Hematopoietic multipotent progenitor cell treated with erythropoietin and hydrocortisone succinate and interleukin-3 and kit ligand, for 6 days (in vitro differentiated cells): ENCODE measurements at regions not wholly inside any gene's neighbourhood (a gene's known extent, or its start where the extent isn't known, plus 50 kb on each side); places are given as distances from the start of the nearest gene placed in this dataset.

Source experiments
- DNase-seq: peaks from one replicate; pipeline ENCODE4 v3.0.0-alpha.2; 2015

DNA sequence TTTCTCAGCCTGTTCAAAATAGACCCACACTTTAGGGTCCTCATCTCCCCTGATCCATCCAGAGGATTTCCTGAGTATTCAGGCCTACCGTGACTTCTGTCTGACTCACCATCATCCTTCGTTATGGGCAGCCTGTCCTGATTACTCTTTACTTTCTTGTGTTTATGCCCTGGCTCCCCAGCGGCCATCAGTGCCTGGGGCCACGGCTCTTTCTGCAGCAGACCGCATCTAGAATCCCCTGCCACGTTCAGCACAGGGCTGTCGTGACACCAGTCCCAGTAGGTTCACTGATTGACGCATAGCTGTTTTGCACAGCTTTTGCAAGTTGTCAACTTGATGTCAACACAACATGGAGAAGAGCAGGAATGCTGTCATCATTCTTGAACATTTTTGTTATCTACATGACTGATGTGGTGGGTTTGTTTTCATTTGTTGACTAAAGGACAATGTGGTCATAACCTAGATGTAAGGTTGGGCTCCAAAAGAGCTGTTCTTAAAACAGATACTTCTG, 225.6 kb downstream of the HAUS1 start:
- no peak for DNase-seq

DNA sequence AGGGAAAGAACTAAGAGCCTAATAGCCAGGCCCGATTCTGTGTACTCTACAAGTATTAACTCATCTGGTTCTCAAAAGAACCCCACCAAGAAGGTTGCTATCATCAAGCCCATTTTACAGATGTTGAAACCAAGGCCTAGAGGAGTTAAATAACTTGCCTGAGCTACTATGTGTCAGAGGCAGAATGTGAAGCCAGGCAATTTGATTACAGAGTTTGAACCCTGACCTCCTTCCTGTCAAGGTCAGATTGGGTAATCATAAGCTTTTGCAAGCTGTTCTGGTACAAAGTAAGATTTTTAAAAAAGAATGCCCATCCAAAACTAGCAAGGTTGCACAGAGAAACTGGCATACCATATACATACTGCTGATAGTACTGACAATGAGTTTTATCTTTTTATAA, 227.1 kb downstream of the HAUS1 start:
- DNase-seq, result no peak

DNA sequence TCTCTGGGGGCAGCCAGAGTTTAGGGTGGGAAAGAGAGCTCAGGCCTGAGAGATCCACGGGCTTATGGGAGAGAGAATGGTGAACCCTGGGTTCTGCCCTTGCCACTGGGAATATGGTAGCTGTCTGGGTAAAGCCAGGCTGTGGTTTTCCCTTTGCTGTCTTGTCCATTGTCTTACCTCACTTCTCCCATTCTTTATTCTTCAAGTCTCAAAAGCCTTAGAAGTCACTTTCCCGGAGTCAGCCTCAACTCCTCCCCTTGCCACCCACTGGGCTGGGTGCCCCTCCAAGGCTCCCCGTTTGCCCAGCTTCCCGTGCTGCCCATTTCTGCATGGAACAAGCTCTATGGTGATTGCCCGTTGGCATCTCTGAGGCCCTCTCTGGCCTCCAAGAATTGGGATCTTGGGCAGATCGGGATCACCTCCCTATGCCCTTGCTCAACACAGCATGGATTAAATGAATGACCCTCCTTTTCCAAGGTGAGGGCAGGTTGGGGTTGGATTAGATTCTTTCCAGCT, 228.2 kb downstream of the HAUS1 start:
- no peak for DNase-seq

DNA sequence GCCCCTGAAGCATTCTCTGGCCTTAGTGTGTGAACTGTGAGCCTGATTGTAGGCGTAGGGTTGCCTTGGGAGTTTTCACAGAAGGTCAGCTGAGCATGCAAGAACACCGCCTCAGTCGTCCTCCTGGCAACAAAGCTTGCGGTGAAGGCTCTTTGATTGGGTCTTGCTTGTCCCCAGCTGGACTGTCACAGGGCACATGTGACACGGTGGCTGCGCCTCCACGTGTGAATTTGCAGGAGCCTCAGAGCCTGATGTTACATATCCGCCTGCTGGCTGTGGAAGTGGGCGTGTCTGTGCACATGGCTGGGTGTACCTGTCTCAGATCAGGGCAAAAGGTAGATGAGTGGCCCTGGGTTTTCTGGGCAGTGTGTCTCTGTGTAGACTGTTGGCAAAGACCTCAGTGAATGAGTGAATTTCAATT, 228.7 kb downstream of the HAUS1 start:
- DNase-seq, result no peak

DNA sequence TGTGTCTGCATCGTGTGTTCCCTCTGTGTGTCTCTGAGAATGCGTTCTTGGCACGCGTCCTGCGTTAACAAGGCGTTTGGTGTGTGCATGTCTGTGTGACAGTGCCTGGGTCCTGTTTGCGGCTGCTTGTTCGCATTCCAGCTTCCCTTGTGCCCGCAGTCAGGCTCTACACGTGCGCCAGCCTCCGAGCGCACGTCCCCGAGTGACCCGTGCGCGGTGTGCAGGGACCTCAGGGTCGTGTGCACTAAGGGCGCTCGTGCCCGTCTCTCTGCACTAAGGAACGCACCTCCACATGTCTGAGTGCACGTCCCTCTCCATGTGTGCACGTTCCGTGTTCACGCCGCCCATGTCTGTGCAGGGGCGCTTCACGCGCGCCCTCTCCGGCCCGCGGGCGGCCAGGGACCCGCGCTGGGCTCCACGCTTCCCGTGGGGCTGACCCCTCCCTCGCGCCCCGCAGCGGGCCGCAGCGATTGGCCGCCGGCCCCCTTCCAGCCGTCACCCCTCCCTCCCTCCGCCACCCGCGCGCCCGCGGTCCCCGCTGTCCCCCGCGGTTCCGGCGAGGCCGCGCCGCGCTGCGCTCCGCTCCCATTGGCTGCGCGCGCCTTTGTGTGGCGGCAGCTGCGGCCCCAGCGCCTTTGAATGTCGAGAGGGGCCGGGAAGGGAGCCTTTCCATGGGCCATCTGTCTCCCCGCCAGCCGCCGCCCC, 229.4 kb downstream of the HAUS1 start:
- peak; percentile 29 for DNase-seq

DNA sequence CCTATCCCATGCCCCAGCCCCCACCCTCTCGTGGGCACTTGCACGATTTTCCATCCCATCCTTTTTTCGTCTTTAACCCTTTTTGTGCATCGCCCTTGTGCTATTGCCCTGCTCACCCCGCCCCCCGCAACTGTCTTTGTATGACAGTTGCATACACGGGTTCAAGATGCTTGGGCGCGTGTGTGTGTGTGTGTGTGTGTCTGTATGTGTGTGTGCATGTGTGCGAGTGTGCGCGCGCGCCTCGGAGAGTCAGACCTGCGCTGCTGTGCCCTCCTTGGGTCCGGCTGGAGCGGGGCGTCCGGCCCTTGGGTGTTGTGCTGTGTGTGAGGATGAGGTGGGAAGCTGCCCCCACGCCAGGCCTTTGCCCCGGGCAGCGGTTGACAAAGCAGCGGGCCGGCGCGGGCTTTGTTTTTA, 230.7 kb downstream of the HAUS1 start:
- no peak for DNase-seq

DNA sequence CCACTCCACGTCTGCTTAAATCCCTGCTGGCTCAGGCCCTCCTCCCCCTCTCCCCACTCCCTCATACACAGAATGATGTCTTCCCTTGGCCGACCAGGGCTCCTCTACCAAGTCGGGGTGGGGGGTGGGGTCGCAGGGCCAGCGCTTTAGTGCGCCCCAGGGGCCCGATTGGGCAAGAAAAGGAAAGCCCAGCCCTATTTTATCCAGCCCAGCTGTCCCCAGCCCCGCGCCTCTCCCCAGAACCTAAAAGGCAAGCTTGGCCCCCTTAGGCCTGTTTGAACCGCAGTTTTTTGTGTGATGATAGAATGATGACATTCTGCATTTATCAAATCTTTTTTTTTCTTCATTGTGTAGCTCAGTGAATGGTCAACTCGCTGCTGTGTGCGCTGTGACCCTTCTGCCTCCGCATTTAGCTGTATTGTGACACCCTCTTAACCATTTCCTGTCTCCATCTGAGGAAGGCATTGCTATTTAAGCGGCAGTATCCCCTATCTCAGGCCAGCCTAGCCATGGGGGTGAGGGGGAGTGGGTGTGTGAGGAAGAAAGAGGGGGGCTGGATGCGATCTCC, 231.4 kb downstream of the HAUS1 start:
- no peak for DNase-seq

DNA sequence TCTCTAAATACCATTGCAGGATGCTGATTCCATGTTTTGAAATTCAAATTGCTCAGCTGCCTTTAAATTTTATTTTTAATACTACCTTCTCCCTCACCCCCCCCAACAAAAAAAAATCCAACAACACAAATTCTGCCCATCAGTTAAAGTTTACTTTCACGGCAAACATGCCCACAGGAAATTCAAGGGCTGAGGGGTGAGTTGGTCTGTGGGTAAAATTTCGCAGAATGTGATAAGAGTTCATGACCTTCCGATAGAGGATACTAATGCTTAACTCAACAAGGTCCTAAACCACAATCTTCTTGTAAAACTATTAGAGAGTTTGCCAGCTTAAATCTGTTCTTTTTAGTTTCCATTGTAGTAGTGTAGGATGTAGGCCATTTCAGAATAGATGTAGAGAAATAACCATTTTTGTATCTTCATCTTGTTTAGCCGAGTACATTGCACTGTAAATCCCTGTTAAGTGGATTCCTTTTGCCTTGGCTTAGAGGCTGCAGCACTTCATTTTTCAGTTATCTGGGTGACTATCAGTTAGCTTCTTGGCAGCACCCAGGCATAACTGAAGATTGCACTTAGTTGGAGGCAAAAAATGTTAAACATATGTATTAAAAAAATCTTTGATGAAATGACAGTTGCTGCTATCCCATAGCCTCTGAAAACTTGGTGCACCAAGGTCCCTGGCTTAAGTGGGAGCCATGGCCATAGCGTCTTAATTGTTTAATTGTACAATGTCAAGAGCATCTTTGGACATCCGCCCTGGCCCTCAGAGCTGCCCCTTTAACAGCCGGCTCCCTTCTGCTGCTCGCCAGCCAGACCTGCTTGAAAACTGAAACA, 232.3 kb downstream of the HAUS1 start:
- DNase-seq, result peak; percentile 23

DNA sequence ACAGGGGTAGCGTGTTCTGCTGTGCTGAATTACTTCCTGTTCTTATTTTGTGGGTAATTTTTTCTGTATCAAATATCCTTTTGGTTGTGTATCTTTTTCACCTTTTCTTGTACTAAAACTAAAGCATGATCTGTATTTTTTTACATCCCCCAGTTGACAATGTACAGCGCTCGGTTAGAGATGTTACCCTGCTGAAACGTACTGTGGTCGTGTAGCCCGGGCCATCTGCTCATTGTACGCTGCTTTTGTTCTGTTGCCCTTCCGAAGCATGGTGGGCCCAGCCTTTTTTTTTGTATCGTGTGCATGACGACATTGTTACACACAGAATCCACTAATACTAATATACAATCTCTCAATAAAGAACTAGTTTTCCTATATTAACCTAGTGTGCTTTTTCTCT, 233.1 kb downstream of the HAUS1 start:
- no peak for DNase-seq

DNA sequence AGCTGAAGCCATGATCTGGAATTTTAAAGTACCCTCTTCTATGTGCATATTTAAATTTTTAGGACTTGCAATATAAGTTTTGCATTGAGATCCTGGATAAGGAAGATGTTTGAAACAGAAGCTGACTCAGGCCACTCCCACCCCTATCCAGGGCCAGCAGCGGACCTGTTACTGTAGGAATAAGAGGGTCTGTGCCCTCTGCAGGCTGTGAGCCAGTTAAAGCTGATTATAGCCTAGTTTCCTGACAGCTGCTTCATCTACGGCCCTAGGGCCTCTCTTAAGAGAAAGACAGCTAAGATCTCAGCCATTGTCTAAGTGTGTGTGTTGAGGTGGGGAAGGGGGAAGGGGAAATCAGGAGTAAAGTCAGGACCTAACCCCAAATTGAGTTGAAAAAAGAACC, 234.0 kb downstream of the HAUS1 start:
- no peak for DNase-seq

DNA sequence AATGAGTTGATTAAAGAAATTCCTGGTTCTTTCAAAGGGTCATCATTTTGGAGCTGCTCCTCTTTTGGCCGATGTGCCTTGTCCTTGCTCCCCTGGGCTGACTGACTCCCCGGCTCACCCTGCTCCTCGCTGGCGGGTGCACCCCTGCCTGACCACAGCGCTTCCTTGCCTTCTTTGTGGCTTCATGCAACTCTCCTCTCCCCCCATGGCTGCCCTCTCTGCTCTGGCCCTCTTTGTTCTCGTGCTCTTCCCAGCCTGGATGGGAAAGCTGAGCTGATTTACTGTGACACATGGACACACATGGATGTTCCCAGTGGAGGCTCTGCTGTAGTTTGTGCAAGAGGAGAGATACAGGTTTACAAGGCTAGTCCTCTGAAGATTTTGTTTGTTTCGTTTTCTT, 234.6 kb downstream of the HAUS1 start:
- no peak for DNase-seq

DNA sequence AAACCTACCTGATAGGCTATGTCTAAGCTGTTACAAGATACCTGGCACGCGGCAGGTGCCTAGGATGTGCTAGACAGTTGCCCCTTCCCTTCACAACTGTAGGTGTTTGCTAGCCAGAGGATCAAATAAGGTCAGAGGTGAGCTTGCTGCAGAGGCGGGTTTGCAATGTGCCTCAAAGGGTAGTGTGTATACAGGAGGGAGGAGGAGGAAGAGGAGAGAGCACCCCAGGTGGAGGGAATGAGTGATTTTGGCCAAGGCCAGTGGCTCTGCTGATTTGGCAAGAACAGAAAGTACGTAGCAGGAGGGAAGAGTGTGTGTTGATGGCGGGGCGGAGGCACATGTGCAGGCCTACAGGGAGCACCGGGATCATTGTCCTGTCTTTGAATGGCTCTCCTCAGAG, 236.5 kb downstream of the HAUS1 start:
- DNase-seq, result no peak

DNA sequence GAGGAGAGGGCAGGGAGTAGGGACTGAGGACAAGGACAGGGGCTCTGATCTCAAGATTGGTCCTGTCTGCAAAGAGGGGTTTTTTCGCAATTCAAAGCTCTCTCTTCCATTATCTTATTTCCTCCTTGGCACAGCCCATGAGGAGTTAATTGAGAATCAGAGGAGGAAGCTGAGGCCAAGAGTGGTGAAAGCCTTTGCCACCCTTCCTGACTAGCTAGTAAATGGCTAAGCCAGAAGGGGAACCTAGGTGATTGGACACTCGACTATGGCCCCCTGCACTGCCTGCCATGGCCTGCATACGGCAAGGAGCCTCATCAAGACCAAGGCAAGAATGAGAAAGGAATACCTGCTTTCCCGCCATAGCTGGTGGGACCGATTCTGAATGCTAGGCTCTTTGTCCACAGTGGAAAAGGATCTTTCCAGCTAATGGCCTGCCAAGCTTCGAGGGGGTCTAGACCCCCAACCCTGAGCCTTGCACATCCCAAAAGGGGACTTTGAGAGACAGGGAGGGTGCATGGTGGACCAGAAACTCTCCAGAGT, 237.9 kb downstream of the HAUS1 start:
- peak; percentile 57 for DNase-seq

DNA sequence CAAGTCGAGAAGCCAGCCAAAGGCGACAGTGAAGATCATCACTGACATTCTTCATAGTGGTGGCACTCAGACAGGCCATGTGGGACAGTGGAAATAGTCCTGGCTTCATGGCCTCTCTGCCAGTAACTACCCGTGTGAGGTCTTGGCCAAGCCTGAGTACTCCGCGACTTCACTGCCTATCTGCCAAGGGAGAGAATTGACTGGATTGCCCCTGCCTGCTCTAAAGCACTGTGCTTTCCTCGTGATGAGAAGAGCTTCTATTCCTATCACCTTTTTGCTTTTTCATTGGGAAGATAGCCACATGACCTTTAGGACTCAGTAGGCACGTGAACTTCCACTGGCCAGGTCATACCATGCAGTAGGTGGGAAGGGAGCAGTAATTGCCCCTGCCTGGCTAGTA, 239.3 kb downstream of the HAUS1 start:
- no peak for DNase-seq

DNA sequence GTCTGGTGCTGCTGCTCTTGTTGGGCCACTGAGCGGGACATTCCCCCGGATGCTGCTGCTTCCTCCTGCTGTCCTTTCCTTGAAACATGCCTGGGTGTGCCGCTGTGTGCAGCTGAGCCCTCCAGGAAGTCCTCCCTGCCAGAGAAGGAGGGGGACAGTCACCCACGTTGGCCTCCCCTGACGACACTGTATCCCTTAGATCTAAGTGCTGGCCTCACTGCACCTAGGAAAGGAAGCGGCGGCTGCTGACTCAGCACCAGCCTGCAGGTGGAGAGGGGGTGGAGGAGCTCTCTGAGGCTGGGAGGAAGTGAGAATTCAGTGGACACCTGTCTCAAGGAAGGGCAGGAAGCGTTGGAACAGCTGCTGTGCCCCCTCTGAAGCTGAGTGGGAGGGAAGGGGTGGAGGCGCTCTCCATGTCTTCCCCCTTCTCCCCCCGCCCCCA, 239.8 kb downstream of the HAUS1 start:
- peak; percentile 12 for DNase-seq

DNA sequence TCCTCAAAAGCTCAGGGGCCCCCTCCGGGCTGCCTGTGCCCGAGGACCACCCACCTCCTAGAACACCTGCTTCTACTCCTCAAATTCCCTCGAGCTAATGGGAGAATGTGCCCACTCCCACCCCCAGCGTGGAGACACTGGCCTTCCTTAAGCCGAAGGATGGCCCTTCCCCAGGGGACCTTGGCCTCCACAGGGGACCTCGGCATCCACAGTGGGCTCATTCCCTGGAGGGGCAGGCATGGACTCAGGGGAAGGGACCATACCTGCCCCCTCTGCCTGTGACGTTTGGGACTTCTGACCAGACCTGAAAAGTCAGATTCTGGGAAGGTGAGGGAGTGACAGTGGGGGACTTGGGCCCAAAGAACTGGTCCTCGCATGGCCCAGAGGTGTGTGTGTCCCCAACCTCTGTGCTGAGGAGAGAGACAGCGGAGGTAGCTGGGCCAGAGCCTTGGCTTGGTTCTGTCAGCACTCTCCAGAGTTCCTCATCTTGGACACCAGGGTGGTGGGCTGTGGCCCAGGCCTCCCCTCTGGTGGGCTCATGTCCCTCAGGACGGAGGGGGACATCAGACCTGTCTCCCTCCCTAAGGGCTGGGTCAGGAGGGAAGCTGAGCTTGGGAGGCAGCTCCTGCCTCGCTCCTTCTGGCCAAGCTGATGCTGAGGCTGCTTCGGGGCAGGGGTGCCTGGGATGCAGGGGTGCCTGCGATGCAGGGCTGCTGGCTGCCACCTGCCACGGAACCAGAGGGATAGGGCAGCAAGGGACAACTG, 240.4 kb downstream of the HAUS1 start:
- no peak for DNase-seq

DNA sequence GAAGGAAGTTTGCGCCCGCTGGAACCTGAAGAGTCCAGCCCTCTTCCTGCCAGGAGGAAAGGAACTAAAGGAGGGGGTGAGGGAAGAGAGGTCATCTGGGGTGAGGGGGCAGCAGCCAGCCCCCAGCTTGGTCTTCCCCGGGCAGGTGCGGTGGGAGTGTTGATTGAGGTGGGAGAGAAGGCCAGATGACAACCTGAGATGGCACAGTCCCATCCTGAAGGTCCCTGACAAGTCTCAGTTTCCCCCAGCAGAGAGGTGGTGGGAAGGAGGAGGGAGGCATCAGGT, 240.9 kb downstream of the HAUS1 start:
- no peak for DNase-seq

DNA sequence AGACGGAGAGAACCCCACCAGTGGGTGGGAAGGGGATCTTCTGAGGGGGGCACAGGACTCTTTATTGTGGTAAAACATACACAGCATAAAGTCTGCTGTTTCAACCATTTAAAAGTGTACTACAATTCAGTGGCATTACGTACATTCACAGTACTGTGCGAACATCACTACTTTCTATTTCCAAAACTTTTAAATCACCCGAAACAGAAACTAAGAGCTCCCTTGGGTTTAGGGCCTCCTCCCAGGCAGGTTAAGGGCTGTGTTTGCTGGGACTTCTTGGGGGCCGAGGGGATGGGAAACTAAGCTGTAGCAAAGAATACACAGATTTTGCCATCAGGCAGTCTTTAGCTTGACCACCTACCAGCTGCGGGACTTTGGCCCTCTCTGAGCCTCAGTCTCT, 242.0 kb downstream of the HAUS1 start:
- DNase-seq, result no peak

DNA sequence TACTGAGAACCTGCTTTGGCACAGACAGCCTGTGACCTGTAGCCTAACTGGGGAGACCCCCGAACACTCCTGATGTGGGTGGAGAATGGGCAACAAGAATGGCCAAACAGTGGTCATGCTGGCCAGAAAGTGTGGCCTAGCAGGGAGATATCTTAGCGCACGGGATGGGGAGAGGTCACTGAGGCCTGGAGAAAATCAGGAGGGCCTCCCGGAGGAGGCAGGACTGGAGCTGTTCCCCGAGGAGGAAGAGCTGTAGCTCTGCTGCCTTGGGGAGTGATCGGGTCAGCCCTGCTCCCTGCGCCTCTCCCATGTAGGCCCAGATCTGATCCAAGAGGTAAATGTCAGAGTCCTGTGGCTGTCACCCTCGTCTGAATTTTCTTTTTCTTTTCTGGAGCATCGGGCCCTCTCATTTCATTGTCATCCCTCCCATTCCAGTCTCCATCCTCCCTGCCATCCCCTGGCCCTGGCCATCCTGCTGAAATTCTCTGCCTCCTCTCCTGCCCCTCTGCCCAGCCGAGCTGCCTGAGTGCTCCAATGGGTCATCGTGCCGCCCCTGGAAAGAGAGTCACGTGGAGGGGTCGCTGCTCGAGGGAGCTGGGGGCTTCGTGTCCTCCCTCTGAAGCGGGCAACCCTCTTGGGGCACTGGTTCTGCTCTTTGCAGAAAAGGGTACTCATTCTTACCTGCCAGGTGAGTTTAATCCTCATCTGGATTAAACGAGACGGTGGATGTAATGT, 242.9 kb downstream of the HAUS1 start:
- no peak for DNase-seq

DNA sequence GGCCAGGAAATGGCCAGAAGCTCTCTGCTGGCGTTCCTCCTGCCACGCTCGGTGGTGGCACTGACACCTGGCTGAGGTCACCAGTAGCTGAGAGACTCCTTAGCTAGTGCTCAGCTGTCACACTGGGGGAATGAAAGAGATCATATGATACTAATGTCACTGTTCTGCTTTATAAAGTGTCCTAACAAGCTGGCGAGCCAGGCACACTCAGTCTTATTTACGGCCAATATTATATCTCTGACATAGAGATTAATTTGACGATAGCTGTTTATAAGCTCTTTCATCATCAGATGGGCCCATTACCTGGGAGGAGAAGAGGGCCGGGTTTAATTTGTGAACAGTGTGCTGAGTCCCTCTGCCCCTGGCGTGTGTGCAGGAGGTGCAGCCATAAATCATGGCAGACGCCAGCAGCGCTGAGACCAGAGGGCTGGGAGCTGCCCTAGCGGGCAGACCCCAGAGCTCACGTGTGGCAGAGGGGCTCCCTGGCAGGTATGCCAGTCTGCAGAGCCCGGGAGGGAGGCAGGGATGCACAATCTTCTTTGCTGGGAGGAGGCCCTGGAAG, 246.5 kb downstream of the HAUS1 start:
- DNase-seq, result no peak

DNA sequence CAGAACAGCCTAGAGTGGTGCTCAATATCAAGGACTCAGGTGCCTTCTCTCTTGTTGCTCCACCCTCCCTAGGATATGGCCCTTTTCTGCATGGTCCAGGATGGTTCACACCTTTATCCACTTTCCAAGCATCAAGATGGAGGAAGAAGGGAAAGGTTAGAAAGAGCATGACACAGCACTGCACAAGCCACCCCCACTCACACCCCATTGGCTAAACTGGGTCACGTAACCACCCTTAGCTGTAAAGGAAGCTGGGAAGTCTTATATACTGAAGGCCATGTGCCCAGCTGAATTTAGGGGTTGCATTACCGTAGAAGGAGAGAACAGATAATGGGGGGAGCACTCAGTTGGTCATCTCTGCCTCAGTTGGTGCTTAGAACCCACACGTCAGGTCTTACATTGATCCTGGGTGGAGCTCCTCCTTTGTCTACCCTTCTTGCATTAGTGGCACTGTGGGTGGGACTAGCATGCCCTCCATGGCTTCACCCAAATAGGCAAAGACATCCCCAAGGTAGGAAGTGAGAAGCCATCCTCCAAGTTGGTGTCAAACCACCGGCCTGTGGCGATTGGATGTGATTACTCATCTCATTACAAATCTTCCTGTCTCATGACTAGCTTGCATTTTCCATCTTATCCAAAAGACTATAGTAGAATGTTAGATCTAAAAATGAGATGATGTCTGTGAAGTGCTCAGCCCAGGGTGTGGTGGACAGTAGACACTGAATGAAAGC, 248.5 kb downstream of the HAUS1 start:
- no peak for DNase-seq
